ENCODE measurements at regions not wholly inside any gene's neighbourhood (a gene's known extent, or its start where the extent isn't known, plus 50 kb on each side); places are given as distances from the start of the nearest gene placed in this dataset.

GRCh38 chr16:14366974-14367707, 262.9 kb downstream of the PARN start:
- TF ChIP-seq, protein P1, sequence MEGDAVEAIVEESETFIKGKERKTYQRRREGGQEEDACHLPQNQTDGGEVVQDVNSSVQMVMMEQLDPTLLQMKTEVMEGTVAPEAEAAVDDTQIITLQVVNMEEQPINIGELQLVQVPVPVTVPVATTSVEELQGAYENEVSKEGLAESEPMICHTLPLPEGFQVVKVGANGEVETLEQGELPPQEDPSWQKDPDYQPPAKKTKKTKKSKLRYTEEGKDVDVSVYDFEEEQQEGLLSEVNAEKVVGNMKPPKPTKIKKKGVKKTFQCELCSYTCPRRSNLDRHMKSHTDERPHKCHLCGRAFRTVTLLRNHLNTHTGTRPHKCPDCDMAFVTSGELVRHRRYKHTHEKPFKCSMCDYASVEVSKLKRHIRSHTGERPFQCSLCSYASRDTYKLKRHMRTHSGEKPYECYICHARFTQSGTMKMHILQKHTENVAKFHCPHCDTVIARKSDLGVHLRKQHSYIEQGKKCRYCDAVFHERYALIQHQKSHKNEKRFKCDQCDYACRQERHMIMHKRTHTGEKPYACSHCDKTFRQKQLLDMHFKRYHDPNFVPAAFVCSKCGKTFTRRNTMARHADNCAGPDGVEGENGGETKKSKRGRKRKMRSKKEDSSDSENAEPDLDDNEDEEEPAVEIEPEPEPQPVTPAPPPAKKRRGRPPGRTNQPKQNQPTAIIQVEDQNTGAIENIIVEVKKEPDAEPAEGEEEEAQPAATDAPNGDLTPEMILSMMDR (IDR thresholded peaks at IDR 0.05) = no peak
- no peak for TF ChIP-seq POLR2A (IDR thresholded peaks at IDR 0.05)
